22Rv1 (cell line): ENCODE measurements at regions not wholly inside any gene's neighbourhood (a gene's known extent, or its start where the extent isn't known, plus 50 kb on each side); places are given as distances from the start of the nearest gene placed in this dataset.

ENCODE experiments used
- H3K27ac ChIP-seq: fragments of 450-650 bp; 2 replicates; pipeline ENCODE4 v1.5.1; 2017
- ZFX ChIP-seq: fragments of 450-650 bp; IDR thresholded peaks from 2 replicates; pipeline ENCODE4 v1.6.1; 2017; ENCODE audit warnings: antibody characterized with exemption, borderline replicate concordance
- TF ChIP-seq, protein P1 (sequence below): fragments of 450-650 bp; IDR thresholded peaks from 2 replicates; pipeline ENCODE4 v1.5.1; 2017; ENCODE audit warnings: mild to moderate bottlenecking

DNA sequence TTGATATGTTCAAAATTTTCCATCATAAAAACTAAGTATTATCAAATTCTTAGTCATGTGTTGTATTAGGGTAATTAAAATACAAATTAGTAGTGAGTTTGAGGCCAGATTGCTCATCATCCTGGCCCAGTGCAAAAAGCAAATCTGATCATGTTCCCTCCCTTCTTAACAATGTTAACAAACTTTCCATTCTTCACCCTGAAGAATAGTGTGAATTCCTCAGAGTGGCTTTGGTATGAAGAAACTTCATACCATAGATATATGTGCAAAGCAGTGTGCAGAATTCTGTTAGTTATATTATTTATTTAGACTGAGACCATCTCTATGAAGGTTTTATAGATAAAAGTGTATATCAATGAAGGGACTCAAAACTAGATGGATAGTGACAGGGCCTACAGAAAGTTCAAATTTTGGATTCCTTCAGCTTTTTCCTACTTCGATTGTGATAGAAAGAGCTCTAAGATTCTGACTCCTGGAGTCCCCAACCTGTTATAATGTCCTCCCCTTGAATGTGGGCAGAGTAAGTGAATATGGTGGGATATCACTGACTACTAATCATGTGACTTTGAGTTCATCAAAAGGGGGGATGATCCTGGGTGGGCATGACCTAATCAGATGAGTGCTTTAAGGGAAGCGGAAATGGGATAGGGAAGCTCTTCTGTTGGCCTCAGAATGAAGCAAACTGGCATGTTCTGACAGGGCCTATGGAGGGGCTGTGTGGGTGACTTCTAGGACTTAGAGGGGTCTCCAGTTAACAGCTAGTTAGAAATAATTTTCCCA is 271.4 kb downstream of the BTG1 start:
- TF ChIP-seq, protein P1, sequence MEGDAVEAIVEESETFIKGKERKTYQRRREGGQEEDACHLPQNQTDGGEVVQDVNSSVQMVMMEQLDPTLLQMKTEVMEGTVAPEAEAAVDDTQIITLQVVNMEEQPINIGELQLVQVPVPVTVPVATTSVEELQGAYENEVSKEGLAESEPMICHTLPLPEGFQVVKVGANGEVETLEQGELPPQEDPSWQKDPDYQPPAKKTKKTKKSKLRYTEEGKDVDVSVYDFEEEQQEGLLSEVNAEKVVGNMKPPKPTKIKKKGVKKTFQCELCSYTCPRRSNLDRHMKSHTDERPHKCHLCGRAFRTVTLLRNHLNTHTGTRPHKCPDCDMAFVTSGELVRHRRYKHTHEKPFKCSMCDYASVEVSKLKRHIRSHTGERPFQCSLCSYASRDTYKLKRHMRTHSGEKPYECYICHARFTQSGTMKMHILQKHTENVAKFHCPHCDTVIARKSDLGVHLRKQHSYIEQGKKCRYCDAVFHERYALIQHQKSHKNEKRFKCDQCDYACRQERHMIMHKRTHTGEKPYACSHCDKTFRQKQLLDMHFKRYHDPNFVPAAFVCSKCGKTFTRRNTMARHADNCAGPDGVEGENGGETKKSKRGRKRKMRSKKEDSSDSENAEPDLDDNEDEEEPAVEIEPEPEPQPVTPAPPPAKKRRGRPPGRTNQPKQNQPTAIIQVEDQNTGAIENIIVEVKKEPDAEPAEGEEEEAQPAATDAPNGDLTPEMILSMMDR = no peak
- TF ChIP-seq ZFX = no peak
- no peak overlapping the region for H3K27ac ChIP-seq

DNA sequence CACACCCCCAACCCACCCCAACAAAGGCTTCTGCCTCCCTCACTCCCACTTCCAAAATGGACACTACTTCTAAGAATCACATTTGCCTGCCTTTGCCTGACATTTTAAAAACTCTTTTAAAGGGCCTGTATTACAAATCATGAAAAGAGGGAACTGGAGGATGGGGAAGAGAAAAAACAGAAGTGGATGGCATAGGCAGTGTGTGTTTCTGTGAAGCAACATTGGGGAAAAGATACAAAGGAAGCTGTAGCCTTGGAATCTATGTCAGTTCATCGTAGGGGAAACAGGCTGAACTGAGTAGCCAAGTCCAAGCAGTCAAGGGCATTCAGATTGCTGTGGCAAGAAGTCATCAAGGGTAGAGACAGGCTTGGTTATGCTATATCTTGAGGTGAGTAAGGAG is 273.9 kb downstream of the BTG1 start:
- TF ChIP-seq, protein P1 = no peak
- TF ChIP-seq ZFX = no peak
- H3K27ac ChIP-seq = no peak overlapping the region

DNA sequence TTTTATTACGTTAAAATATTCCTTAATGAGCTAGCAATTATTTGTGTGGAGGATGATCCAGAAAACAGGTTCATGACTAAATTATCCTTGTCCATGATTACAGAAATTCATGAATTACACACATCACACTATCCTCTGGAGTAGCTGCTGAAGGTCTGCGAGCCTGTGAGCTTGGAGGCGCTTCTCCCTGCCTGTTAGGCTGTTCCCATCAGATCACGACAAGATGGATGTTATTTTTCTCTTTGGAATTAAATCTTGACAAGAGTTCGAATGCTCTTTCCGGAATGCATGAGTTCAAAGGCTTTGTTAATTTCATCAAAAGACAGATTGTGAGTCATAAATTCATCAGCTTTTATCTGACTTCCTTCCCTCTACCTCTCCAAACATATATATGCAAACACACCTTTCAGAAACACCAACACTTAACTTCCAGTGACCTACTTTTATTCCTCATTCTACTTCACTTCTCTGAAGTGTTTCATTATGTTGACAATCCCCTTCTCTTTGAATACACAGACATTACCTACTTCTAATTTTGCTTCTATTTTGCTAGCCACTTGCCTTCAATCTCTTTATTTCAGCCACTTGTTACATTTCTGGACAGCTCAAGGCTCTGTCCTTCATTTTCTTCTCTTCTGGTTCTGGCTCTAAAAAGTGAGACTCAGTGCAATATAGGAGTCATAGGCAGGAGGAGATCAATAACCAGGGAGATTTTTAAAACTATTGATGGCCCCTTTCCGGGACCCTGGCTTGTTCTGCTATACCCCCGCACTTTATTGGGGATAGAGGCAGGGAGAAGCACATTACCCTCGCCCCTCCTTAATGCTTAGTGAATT is 274.6 kb downstream of the BTG1 start:
- TF ChIP-seq, protein P1 = no peak
- no peak for TF ChIP-seq ZFX
- H3K27ac ChIP-seq = no peak overlapping the region

DNA sequence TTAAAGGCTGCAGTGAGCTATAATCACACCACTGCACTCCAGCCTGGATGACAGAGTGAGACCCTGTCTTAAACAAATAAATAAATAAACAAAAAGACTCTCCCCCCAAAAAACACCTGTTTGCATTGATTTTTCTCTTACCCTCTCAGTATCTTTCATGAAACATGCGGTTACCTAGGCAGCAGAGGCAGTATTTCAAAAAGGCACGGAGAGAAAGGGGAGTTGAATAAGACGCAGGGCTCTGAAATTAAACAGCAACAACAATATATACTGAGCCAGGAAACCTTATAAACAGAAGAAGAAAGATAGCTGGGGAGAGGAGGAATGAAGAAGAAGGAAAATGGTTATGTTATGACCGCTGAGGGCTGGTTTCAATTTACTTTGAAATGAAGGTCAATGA is 277.6 kb downstream of the BTG1 start:
- H3K27ac ChIP-seq = no peak overlapping the region
- TF ChIP-seq ZFX = no peak
- TF ChIP-seq, protein P1 = no peak

DNA sequence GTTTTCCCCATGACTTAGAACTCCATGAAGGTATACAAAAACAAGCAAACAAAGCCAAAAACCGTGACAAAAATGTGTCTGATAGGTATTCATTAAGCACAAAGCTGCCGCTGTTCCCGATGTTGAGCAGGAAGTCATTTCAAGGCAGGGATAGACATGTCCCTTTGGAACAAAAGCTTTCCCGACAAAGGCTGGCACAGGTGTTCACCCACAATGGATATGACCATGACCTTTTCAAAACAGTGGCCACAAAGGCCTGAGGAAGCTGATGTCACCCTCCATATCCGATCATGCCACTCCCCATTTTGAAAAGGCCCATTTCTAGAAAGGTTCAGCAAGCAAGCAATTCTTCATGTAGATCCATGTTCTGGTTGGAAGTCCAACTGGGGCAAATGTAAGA is 279.1 kb downstream of the BTG1 start:
- TF ChIP-seq, protein P1 = no peak
- TF ChIP-seq ZFX = no peak
- H3K27ac ChIP-seq = no peak overlapping the region

DNA sequence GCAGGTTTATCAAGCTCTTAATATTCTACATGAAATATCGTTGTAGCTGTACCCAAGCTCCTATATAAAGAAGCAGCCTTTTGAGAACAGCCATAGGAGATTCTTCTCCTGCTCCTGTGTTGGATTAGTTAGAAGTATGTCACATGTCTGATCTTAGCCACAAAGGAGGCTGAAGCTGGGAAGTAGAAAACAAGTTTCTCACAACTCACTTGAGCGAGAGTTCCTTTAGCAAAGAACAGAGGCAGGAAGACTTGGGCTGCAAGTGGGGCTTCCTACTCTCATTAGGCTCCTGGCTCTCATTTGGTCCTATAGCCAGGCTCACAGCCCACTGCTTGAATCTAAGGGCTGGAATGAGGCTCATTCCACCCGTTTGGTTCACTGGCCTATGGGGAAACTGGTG is 281.9 kb downstream of the BTG1 start:
- TF ChIP-seq, protein P1 = no peak
- TF ChIP-seq ZFX = no peak
- no peak overlapping the region for H3K27ac ChIP-seq

DNA sequence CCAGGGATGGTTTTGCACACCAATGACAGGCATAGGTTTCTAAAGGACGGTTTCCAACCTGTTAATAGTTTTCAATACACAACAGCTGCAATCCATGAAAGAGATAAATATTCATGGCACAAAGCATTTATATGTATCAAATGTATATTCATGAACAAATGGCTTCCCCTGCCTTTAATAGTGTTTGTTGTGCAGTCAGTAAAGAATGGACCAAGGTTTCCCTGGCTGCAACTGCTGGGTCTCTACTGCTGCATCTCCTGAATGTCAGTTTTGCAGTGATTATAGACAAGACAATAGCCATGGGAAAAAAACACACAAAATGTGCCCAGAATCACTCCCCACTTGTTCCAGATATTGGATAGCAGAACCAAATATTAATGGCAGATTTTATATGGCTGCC is 284.1 kb downstream of the BTG1 start:
- TF ChIP-seq, protein P1 = no peak
- TF ChIP-seq ZFX = no peak

More for the DNA sequence above, 284.1 kb downstream of the BTG1 start:
- H3K27ac ChIP-seq = no peak overlapping the region
